ENCODE measurements at regions not wholly inside any gene's neighbourhood (a gene's known extent, or its start where the extent isn't known, plus 50 kb on each side); places are given as distances from the start of the nearest gene placed in this dataset.

GRCh38 chr16:65895906-65896305, 470.6 kb upstream of the CDH5 start:
- no peak for DNase-seq (ENCODE audit: low spot score)

GRCh38 chr16:65895486-65895885, 471.0 kb upstream of the CDH5 start:
- no peak for DNase-seq (ENCODE audit: low spot score)

GRCh38 chr16:65890203-65890602, 476.3 kb upstream of the CDH5 start:
- DNase-seq (ENCODE audit: low spot score), result no peak

GRCh38 chr16:65889533-65889966, 476.9 kb upstream of the CDH5 start:
- no peak for DNase-seq (ENCODE audit: low spot score)

GRCh38 chr16:65888201-65888600, 478.3 kb upstream of the CDH5 start:
- DNase-seq (ENCODE audit: low spot score), result no peak

GRCh38 chr16:65884018-65884417, 482.5 kb upstream of the CDH5 start:
- no peak for DNase-seq (ENCODE audit: low spot score)

- no peak for DNase-seq (ENCODE audit: low spot score)
Measured at GRCh38 chr16:65878347-65878746, 488.1 kb upstream of the CDH5 start.

GRCh38 chr16:65876624-65877023, 489.9 kb upstream of the CDH5 start:
- no peak for DNase-seq (ENCODE audit: low spot score)

GRCh38 chr16:65876056-65876408, 490.5 kb upstream of the CDH5 start:
- no peak for DNase-seq (ENCODE audit: low spot score)

- DNase-seq (ENCODE audit: low spot score), result no peak
Measured at GRCh38 chr16:65875381-65876055, 491.0 kb upstream of the CDH5 start.

- DNase-seq (ENCODE audit: low spot score), result no peak
Measured at GRCh38 chr16:65869261-65869660, 497.2 kb upstream of the CDH5 start.

GRCh38 chr16:65867276-65867960, 499.1 kb upstream of the CDH5 start:
- DNase-seq (ENCODE audit: low spot score), result no peak

- no peak for DNase-seq (ENCODE audit: low spot score)
Measured at GRCh38 chr16:65863236-65863635, 503.3 kb upstream of the CDH5 start.

- DNase-seq (ENCODE audit: low spot score), result no peak
Measured at GRCh38 chr16:65861131-65861731, 505.3 kb upstream of the CDH5 start.

- DNase-seq (ENCODE audit: low spot score), result no peak
Measured at GRCh38 chr16:65855171-65856145, 511.0 kb upstream of the CDH5 start.

- DNase-seq (ENCODE audit: low spot score), result no peak
Measured at GRCh38 chr16:65846210-65846602, 520.3 kb upstream of the CDH5 start.

GRCh38 chr16:65845466-65846209, 520.9 kb upstream of the CDH5 start:
- DNase-seq (ENCODE audit: low spot score), result no peak

- no peak for DNase-seq (ENCODE audit: low spot score)
Measured at GRCh38 chr16:65843941-65844340, 522.5 kb upstream of the CDH5 start.

- no peak for DNase-seq (ENCODE audit: low spot score)
Measured at GRCh38 chr16:65842067-65842466, 524.4 kb upstream of the CDH5 start.

GRCh38 chr16:65838001-65838400, 528.5 kb upstream of the CDH5 start:
- no peak for DNase-seq (ENCODE audit: low spot score)

GRCh38 chr16:65837464-65837863, 529.0 kb upstream of the CDH5 start:
- DNase-seq (ENCODE audit: low spot score), result no peak

GRCh38 chr16:65834688-65835087, 531.8 kb upstream of the CDH5 start:
- no peak for DNase-seq (ENCODE audit: low spot score)
